ENCODE measurements at regions not wholly inside any gene's neighbourhood (a gene's known extent, or its start where the extent isn't known, plus 50 kb on each side); places are given as distances from the start of the nearest gene placed in this dataset.

DNA sequence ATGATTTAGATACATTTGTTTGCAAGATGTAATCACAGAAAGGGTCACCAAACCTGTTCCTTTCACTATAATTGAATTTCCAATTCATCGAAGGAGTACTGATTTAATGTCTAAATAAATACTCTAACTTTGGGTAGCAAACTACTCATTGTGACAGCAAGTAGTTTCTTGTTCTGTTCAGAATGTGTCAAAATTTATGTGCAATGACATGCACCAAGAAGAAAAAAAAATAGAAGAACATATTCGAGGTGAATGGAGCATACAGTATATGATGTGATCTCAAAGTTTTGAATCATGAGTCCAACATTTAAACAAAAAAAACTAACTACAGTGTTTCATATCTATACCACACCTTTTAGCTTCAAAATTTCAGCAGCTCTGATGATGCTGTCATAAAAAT lies 583.6 kb upstream of the MMS22L start:
- FAIRE-seq (no peak), DNase-seq (ENCODE audit: low read depth in 1 of 2, low spot score in 2 of 2) (no peak)
- ChIA-PET POLR2A (ENCODE audit: partially characterized antibody) (no interaction called here), CTCF (ENCODE audit: partially characterized antibody) (no interaction called here)
- Histone ChIP-seq H2AK5ac (ENCODE audit: low read depth, low read length) (no peak overlapping the region), H3K9ac (replicated peaks in 1 of 4; ENCODE audit: extremely low read depth in 1 of 4, low read depth in 3 of 4, low read length in 3 of 4) (no peak overlapping the region), H3K9me3 (ENCODE audit: insufficient read depth in 2 of 2, low read depth in 1 of 2, low read length in 1 of 2) (no peaks in the 10 kb centered on the region), H3K4me1 (replicated peaks in 1 of 4; ENCODE audit: control insufficient read depth in 3 of 4, insufficient read depth in 4 of 4, low read length in 3 of 4) (peaks cover 0 to 5% (median 0%) of the 10 kb centered on the region in 4 experiments; a peak in 1 of 7 replicates), H3K79me1 (ENCODE audit: low read depth, low read length) (no peaks in the 10 kb centered on the region), H4K5ac (ENCODE audit: insufficient read length, low read depth, low read length) (no peak overlapping the region), H3K36me3 (ENCODE audit: control insufficient read depth in 2 of 4, insufficient read depth in 4 of 4, low read length in 3 of 4) (no peaks in the 10 kb centered on the region), H2AFZ (ENCODE audit: low read length) (no peak overlapping the region), H2BK20ac (ENCODE audit: low read length) (no peak overlapping the region), H2BK12ac (ENCODE audit: low read depth, low read length) (no peak overlapping the region), H3K23me2 (ENCODE audit: low read depth, low read length) (no peaks in the 10 kb centered on the region), H4K20me1 (replicated peaks in 1 of 2; ENCODE audit: control insufficient read depth in 1 of 2, insufficient read depth in 2 of 2, low read length in 2 of 2) (no peaks in the 10 kb centered on the region), H4K91ac (replicated peaks; ENCODE audit: insufficient read length, low read length) (no peak overlapping the region), H2BK5ac (ENCODE audit: low read depth, low read length) (no peak overlapping the region), H3K56ac (replicated peaks; ENCODE audit: insufficient read length, low read depth, low read length) (no peak overlapping the region), H3K23ac (ENCODE audit: insufficient read length) (no peak overlapping the region), H3K14ac (ENCODE audit: insufficient read length) (no peak overlapping the region), H2BK15ac (ENCODE audit: low read length) (no peak overlapping the region), H3K27me3 (replicated peaks in 1 of 4; ENCODE audit: control insufficient read depth in 3 of 4, extremely low read depth in 1 of 4, insufficient read depth in 3 of 4, low read length in 3 of 4) (no peaks in the 10 kb centered on the region), H2BK120ac (replicated peaks; ENCODE audit: low read depth, low read length) (no peak overlapping the region), H4K8ac (ENCODE audit: extremely low read depth, insufficient read depth, low read length) (no peak overlapping the region), H3K4ac (replicated peaks; ENCODE audit: insufficient read length, low read depth, low read length) (no peak overlapping the region), H3K4me3 (ENCODE audit: extremely low read depth in 1 of 4, insufficient read depth in 2 of 4, low read depth in 3 of 4, low read length in 4 of 4) (no peak overlapping the region), H3K4me2 (ENCODE audit: insufficient read depth in 1 of 2, low read depth in 2 of 2, low read length in 2 of 2) (no peak overlapping the region), H3K27ac (ENCODE audit: low read depth, low read length) (no peak overlapping the region), H3K79me2 (ENCODE audit: control insufficient read depth in 1 of 2, insufficient read depth in 2 of 2, low read length in 2 of 2) (no peaks in the 10 kb centered on the region), H3K18ac (ENCODE audit: extremely low read depth, low read length) (no peak overlapping the region)
- TF ChIP-seq CBX5 (IDR thresholded peaks at IDR 0.05; ENCODE audit: low read depth, low read length): no peak
- no peak for TF ChIP-seq GABPA (IDR thresholded peaks at IDR 0.05; ENCODE audit: borderline replicate concordance, insufficient read depth, low read length)
- no peak for TF ChIP-seq NRF1 (IDR thresholded peaks at IDR 0.05; ENCODE audit: low read depth, low read length)
- no peak for TF ChIP-seq ZNF274 (IDR thresholded peaks at IDR 0.05; ENCODE audit: borderline replicate concordance, extremely low read depth, low read length)
- 85% methylated on average over 2 of the region's 2 CpGs; no CpG with 5 or more reads in 1 of the 2 experiments for WGBS, 2 experiments (ENCODE audit: extremely low coverage in 1 of 2, insufficient coverage in 1 of 2, insufficient read length in 1 of 2, insufficient replicate concordance in 2 of 2, low coverage in 1 of 2, low lambda C conversion rate in 2 of 2, missing lambda C conversion rate in 1 of 2)
